Endothelial cell of umbilical vein (primary cell): ENCODE measurements at regions not wholly inside any gene's neighbourhood (a gene's known extent, or its start where the extent isn't known, plus 50 kb on each side); places are given as distances from the start of the nearest gene placed in this dataset.

Experiments used
- BruUV-seq: library from RNA; stranded (reverse); fragments of 400-500 nt; replicated peaks from 2 replicates; lab custom pipeline; 2021; lab: Mats Ljungman, UMichigan
- CTCF ChIA-PET: fragments of 300-600, 350-600 bp; sonication (Branson Sonifier 250); formaldehyde crosslinking; loops from one replicate; lab custom pipeline; 2021; ENCODE audit warnings: antibody characterized with exemption, inconsistent platforms; lab: Charles Lee
- POLR2A ChIA-PET: fragments of 300-600, 350-600 bp; sonication (Branson Sonifier 250); formaldehyde crosslinking; loops from one replicate; lab custom pipeline; 2021; ENCODE audit warnings: antibody characterized with exemption, inconsistent platforms; lab: Charles Lee
- DNase-seq: peaks from one replicate; pipeline ENCODE4 v3.0.0-alpha.2; 2011; ENCODE audit warnings: low read depth, low spot score
- FAIRE-seq: peaks from 2 replicates; lab custom pipeline; 2011; peaks lifted over from hg19 to GRCh38; lab: Jason Lieb, UNC
- H2AFZ ChIP-seq: 2 replicates; pipeline ENCODE4 v1.6.0; 2012; ENCODE audit warnings: low read depth, low read length, control low read depth, inconsistent platforms
- H3K27ac ChIP-seq: 2 replicates; pipeline ENCODE4 v1.5.1; 2011; ENCODE audit warnings: low read depth, mild to moderate bottlenecking, control low read depth, low read length, moderate library complexity; ENCODE audit not compliant: insufficient read depth
- H3K27me3 ChIP-seq, 2 experiments: 2 replicates each; pipeline versions ENCODE4 v1.6.0 to v1.6.1; 2011; ENCODE audit warnings: low read length in 2 of 2, mixed read lengths in 1 of 2; ENCODE audit not compliant: control insufficient read depth in 2 of 2, insufficient read depth in 2 of 2
- H3K36me3 ChIP-seq, 2 experiments: 2 replicates in 1 of 2; 3 replicates in 1 of 2; pipeline ENCODE4 v1.5.1; 2011; ENCODE audit warnings: low read length in 2 of 2, mild to moderate bottlenecking in 1 of 2, moderate library complexity in 1 of 2; ENCODE audit not compliant: control insufficient read depth in 2 of 2, insufficient read depth in 2 of 2; ENCODE audit errors: extremely low read depth in 1 of 2
- H3K4me1 ChIP-seq: 3 replicates; pipeline ENCODE4 v1.5.1; 2011; ENCODE audit warnings: mild to moderate bottlenecking, low read length; ENCODE audit not compliant: control insufficient read depth, insufficient read depth; ENCODE audit errors: extremely low read depth
- H3K4me2 ChIP-seq: 2 replicates; pipeline ENCODE4 v1.6.1; 2011; ENCODE audit warnings: low read length, control low read depth, mixed read lengths; ENCODE audit not compliant: insufficient read depth
- H3K4me3 ChIP-seq, 3 experiments: fragments of 200-600 bp in 1 of 3; sonication (generic), shearing (Covaris generic) in 1 of 3; replicated peaks in 1 of 3; 2 replicates each; pipeline ENCODE4 v1.5.1; 2011 to 2016; ENCODE audit warnings: control low read depth in 3 of 3, low read length in 3 of 3, mild to moderate bottlenecking in 2 of 3, inconsistent platforms in 1 of 3, low read depth in 1 of 3, moderate library complexity in 1 of 3; ENCODE audit not compliant: insufficient read depth in 1 of 3
- H3K79me2 ChIP-seq: 2 replicates; pipeline ENCODE4 v1.6.0; 2012; ENCODE audit warnings: low read length, inconsistent platforms; ENCODE audit not compliant: control insufficient read depth, insufficient read depth
- H3K9ac ChIP-seq: replicated peaks from 2 replicates; pipeline ENCODE3; 2011; ENCODE audit warnings: low read length, control low read depth; ENCODE audit not compliant: insufficient read depth; ENCODE audit errors: extremely low read depth
- H3K9me1 ChIP-seq: replicated peaks from 3 replicates; pipeline ENCODE4 v1.6.0; 2011; ENCODE audit warnings: mild to moderate bottlenecking, low read length; ENCODE audit not compliant: control insufficient read depth, insufficient read depth; ENCODE audit errors: extremely low read depth
- H3K9me3 ChIP-seq: replicated peaks from 2 replicates; pipeline ENCODE4 v1.5.1; 2012; ENCODE audit warnings: low read length, inconsistent platforms; ENCODE audit not compliant: control insufficient read depth, insufficient read depth
- H4K20me1 ChIP-seq: replicated peaks from 2 replicates; pipeline ENCODE3; 2011; ENCODE audit warnings: mild to moderate bottlenecking, low read length; ENCODE audit not compliant: control insufficient read depth, insufficient read depth; ENCODE audit errors: extremely low read depth
- CTCF ChIP-seq, 2 donors: IDR thresholded peaks; 1 replicate in 1 of 2; 2 replicates in 1 of 2; pipeline ENCODE4 v1.5.1; 2011; ENCODE audit warnings: low read length in 2 of 2, mild to moderate bottlenecking in 2 of 2, moderate library complexity in 2 of 2, control low read depth in 1 of 2, inconsistent platforms in 1 of 2, low read depth in 1 of 2; ENCODE audit not compliant: insufficient read depth in 1 of 2; ENCODE audit errors: extremely low read depth in 1 of 2
- EZH2 ChIP-seq: IDR thresholded peaks from 2 replicates; pipeline ENCODE4 v1.6.1; 2012; ENCODE audit warnings: borderline replicate concordance, low read depth, mild to moderate bottlenecking, moderate library complexity, low read length, inconsistent platforms; ENCODE audit not compliant: severe bottlenecking
- FOS ChIP-seq: IDR thresholded peaks from 2 replicates; pipeline ENCODE4 v1.6.1; 2011; ENCODE audit warnings: mild to moderate bottlenecking, low read length, moderate library complexity, borderline replicate concordance; ENCODE audit not compliant: insufficient read depth
- GATA2 ChIP-seq: IDR thresholded peaks from 2 replicates; pipeline ENCODE4 v1.7.0; 2011; ENCODE audit warnings: low read depth, mild to moderate bottlenecking, moderate library complexity, mixed read lengths, low read length; ENCODE audit not compliant: insufficient read length, insufficient read depth
- JUN ChIP-seq: IDR thresholded peaks from 2 replicates; pipeline ENCODE4 v1.6.1; 2011; ENCODE audit warnings: borderline replicate concordance, low read depth; ENCODE audit not compliant: insufficient read length, insufficient read depth
- MAX ChIP-seq: IDR thresholded peaks from 2 replicates; pipeline ENCODE4 v1.6.1; 2011; ENCODE audit not compliant: insufficient read depth, insufficient read length
- MYC ChIP-seq: IDR thresholded peaks from one replicate; pipeline ENCODE4 v1.6.1; 2011; ENCODE audit warnings: mild to moderate bottlenecking, low read depth, low read length
- POLR2A ChIP-seq: IDR thresholded peaks from 2 replicates; pipeline ENCODE4 v1.6.1; 2012; ENCODE audit warnings: low read depth, mild to moderate bottlenecking, control low read depth, low read length
- POLR2AphosphoS5 ChIP-seq: IDR thresholded peaks from 2 replicates; pipeline ENCODE4 v1.6.1; 2012; ENCODE audit warnings: low read depth, mild to moderate bottlenecking, control low read depth, low read length, moderate library complexity; ENCODE audit not compliant: insufficient read depth
- dilution Hi-C: fragments of 300-500 bp; cut with MboI; formaldehyde crosslinking; loops from one replicate; pipeline ENCODE4 v1.15.0; 2019; ENCODE audit warnings: low sequenced_read_pairs; ENCODE audit not compliant: extremely low pct_ligation_motif_present
- intact Hi-C: fragments of 100-400 bp; cut with micrococcal nuclease; formaldehyde crosslinking; loops from one replicate; pipeline ENCODE4 v1.10.0; 2022

GRCh38 chr10:113479346-113480080 is 73.3 kb upstream of the HABP2 start:
- H3K4me2 ChIP-seq, result no peak overlapping the region
- FAIRE-seq, result no peak
- H3K79me2 ChIP-seq, result no peaks in the 10 kb centered on the region
- ChIA-PET CTCF (no interaction called here), POLR2A (no interaction called here)
- H3K9ac ChIP-seq, result no peak overlapping the region
- H3K36me3 ChIP-seq, result no peaks in the 10 kb centered on the region
- H3K27ac ChIP-seq, result no peak overlapping the region
- no peak for TF ChIP-seq MAX
- no peak for TF ChIP-seq CTCF (IDR thresholded peaks at IDR 0.05; ENCODE audit: extremely low read depth in 1 of 2, insufficient read depth in 1 of 2, low read depth in 1 of 2, low read length in 2 of 2)
- no peak for TF ChIP-seq JUN
- no peak for TF ChIP-seq EZH2
- no peak for TF ChIP-seq MYC
- no peak for TF ChIP-seq GATA2
- no peak for TF ChIP-seq POLR2A
- TF ChIP-seq FOS, result no peak
- no peak for TF ChIP-seq POLR2AphosphoS5
- H3K9me1 ChIP-seq, result no peaks in the 10 kb centered on the region
- DNase-seq, result no peak
- no peak overlapping the region for H3K4me3 ChIP-seq
- no peaks in the 10 kb centered on the region for H4K20me1 ChIP-seq
- no peaks in the 10 kb centered on the region for H3K27me3 ChIP-seq
- peaks cover 5% of the 10 kb centered on the region for H3K9me3 ChIP-seq
- H3K4me1 ChIP-seq, result no peaks in the 10 kb centered on the region
- dilution Hi-C loops, result no loop called here
- BruUV-seq, result no TSS peak
- intact Hi-C loops, result no loop called here
- no peak overlapping the region for H2AFZ ChIP-seq
